MM.1S (cell line): ENCODE measurements at regions not wholly inside any gene's neighbourhood (a gene's known extent, or its start where the extent isn't known, plus 50 kb on each side); places are given as distances from the start of the nearest gene placed in this dataset.

Source experiments
- DNase-seq: peaks from one replicate; pipeline ENCODE4 v3.0.0-alpha.2; 2015
- H2AFZ ChIP-seq: fragments of 300-600 bp; sonication (generic); 2 replicates; pipeline ENCODE4 v1.6.0; 2016; ENCODE audit warnings: antibody characterized with exemption, low read length
- H3F3A ChIP-seq: fragments of 300-600 bp; sonication (generic); 2 replicates; pipeline ENCODE4 v1.6.1; 2016; ENCODE audit warnings: mild to moderate bottlenecking, antibody characterized with exemption, low read length, moderate library complexity, mixed read lengths; ENCODE audit not compliant: insufficient read depth
- H3K27ac ChIP-seq: fragments of 300-600 bp; sonication (generic); 2 replicates; pipeline ENCODE4 v1.5.1; 2016; ENCODE audit warnings: mild to moderate bottlenecking, low read length
- H3K27me3 ChIP-seq: fragments of 300-600 bp; sonication (generic); replicated peaks from 2 replicates; pipeline ENCODE4 v1.6.0; 2016; ENCODE audit warnings: low read length; ENCODE audit not compliant: insufficient read depth
- H3K36me3 ChIP-seq: fragments of 300-600 bp; sonication (generic); replicated peaks from 2 replicates; pipeline ENCODE4 v1.6.1; 2016; ENCODE audit warnings: mild to moderate bottlenecking, low read length, mixed read lengths; ENCODE audit not compliant: insufficient read depth
- H3K4me1 ChIP-seq: fragments of 300-600 bp; sonication (generic); 2 replicates; pipeline ENCODE4 v1.6.1; 2016; ENCODE audit warnings: low read length, mixed read lengths
- H3K4me2 ChIP-seq: fragments of 300-600 bp; sonication (generic); 2 replicates; pipeline ENCODE4 v1.6.0; 2016; ENCODE audit warnings: low read depth, low read length
- H3K4me3 ChIP-seq: fragments of 300-600 bp; sonication (generic); 2 replicates; pipeline ENCODE4 v1.5.1; 2016; ENCODE audit warnings: low read length, mixed read lengths
- H3K79me2 ChIP-seq: fragments of 300-600 bp; sonication (generic); 2 replicates; pipeline ENCODE4 v1.6.1; 2016; ENCODE audit warnings: mixed run types, low read length, mixed read lengths
- H3K9ac ChIP-seq: fragments of 300-600 bp; sonication (generic); 2 replicates; pipeline ENCODE4 v1.6.1; 2016; ENCODE audit warnings: low read length, mixed read lengths
- H3K9me2 ChIP-seq: fragments of 300-600 bp; sonication (generic); replicated peaks from 2 replicates; pipeline ENCODE4 v1.6.1; 2016; ENCODE audit warnings: mild to moderate bottlenecking, low read length, mixed read lengths; ENCODE audit not compliant: insufficient read depth
- H3K9me3 ChIP-seq: fragments of 300-600 bp; sonication (generic); replicated peaks from 2 replicates; pipeline ENCODE4 v1.6.1; 2016; ENCODE audit warnings: mild to moderate bottlenecking, low read length, mixed read lengths; ENCODE audit not compliant: insufficient read depth
- H4K20me1 ChIP-seq: fragments of 300-600 bp; sonication (generic); 2 replicates; pipeline ENCODE4 v1.6.1; 2016; ENCODE audit warnings: mild to moderate bottlenecking, low read length, moderate library complexity, mixed read lengths; ENCODE audit not compliant: insufficient read depth
- EZH2 ChIP-seq: fragments of 300-600 bp; sonication (generic); optimal IDR thresholded peaks from 2 replicates; pipeline ENCODE3; 2017; ENCODE audit warnings: low read depth, mild to moderate bottlenecking, antibody characterized with exemption, low read length, mixed read lengths
- EZH2phosphoT487 ChIP-seq: fragments of 300-600 bp; sonication (generic); IDR thresholded peaks from 2 replicates; pipeline ENCODE4 v1.6.1; 2018; ENCODE audit warnings: antibody characterized with exemption, low read length
- TF ChIP-seq, protein P1 (sequence below): fragments of 300-600 bp; sonication (generic); IDR thresholded peaks from 2 replicates; pipeline ENCODE4 v1.5.1; 2016; ENCODE audit warnings: antibody characterized with exemption, low read length, mixed read lengths

- Histone ChIP-seq H3K27me3 (no peaks in the 10 kb centered on the region), H3F3A (no peaks in the 10 kb centered on the region), H3K36me3 (no peaks in the 10 kb centered on the region), H3K27ac (no peak overlapping the region), H3K4me1 (no peaks in the 10 kb centered on the region), H3K4me2 (no peak overlapping the region), H3K4me3 (no peak overlapping the region), H4K20me1 (no peaks in the 10 kb centered on the region), H3K9me2 (no peaks in the 10 kb centered on the region), H3K9ac (no peak overlapping the region), H3K9me3 (no peaks in the 10 kb centered on the region), H3K79me2 (no peaks in the 10 kb centered on the region), H2AFZ (no peak overlapping the region)
- TF ChIP-seq, protein P1, sequence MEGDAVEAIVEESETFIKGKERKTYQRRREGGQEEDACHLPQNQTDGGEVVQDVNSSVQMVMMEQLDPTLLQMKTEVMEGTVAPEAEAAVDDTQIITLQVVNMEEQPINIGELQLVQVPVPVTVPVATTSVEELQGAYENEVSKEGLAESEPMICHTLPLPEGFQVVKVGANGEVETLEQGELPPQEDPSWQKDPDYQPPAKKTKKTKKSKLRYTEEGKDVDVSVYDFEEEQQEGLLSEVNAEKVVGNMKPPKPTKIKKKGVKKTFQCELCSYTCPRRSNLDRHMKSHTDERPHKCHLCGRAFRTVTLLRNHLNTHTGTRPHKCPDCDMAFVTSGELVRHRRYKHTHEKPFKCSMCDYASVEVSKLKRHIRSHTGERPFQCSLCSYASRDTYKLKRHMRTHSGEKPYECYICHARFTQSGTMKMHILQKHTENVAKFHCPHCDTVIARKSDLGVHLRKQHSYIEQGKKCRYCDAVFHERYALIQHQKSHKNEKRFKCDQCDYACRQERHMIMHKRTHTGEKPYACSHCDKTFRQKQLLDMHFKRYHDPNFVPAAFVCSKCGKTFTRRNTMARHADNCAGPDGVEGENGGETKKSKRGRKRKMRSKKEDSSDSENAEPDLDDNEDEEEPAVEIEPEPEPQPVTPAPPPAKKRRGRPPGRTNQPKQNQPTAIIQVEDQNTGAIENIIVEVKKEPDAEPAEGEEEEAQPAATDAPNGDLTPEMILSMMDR, result no peak
- TF ChIP-seq EZH2phosphoT487, result no peak
- TF ChIP-seq EZH2, result no peak
- no peak for DNase-seq
Observed at GRCh38 chr18:27645929-27646328, 460.8 kb upstream of the CHST9 start.

GRCh38 chr18:27636576-27637085 is 451.5 kb upstream of the CHST9 start:
- Histone ChIP-seq H3K4me1 (no peaks in the 10 kb centered on the region), H3K9ac (no peak overlapping the region), H3K9me3 (no peaks in the 10 kb centered on the region), H3K4me3 (no peak overlapping the region), H3K36me3 (no peaks in the 10 kb centered on the region), H3F3A (no peaks in the 10 kb centered on the region), H4K20me1 (no peaks in the 10 kb centered on the region), H2AFZ (no peak overlapping the region), H3K79me2 (no peaks in the 10 kb centered on the region), H3K9me2 (no peaks in the 10 kb centered on the region), H3K4me2 (no peak overlapping the region), H3K27me3 (no peaks in the 10 kb centered on the region), H3K27ac (no peak overlapping the region)
- no peak for DNase-seq
- TF ChIP-seq, protein P1, result no peak
- no peak for TF ChIP-seq EZH2
- TF ChIP-seq EZH2phosphoT487, result no peak

- Histone ChIP-seq H3K4me1 (no peaks in the 10 kb centered on the region), H3K79me2 (no peaks in the 10 kb centered on the region), H3K9me2 (no peaks in the 10 kb centered on the region), H3F3A (no peaks in the 10 kb centered on the region), H3K4me2 (no peak overlapping the region), H3K4me3 (no peak overlapping the region), H3K36me3 (no peaks in the 10 kb centered on the region), H3K9ac (no peak overlapping the region), H3K27me3 (no peaks in the 10 kb centered on the region), H2AFZ (no peak overlapping the region), H4K20me1 (no peaks in the 10 kb centered on the region), H3K27ac (no peak overlapping the region), H3K9me3 (no peaks in the 10 kb centered on the region)
- DNase-seq, result no peak
- TF ChIP-seq EZH2 (no peak), EZH2phosphoT487 (no peak)
- TF ChIP-seq, protein P1, result no peak
Observed at GRCh38 chr18:27632706-27633105, 447.6 kb upstream of the CHST9 start.
